NCI-H2196 (cell line): ENCODE measurements at regions not wholly inside any gene's neighbourhood (a gene's known extent, or its start where the extent isn't known, plus 50 kb on each side); places are given as distances from the start of the nearest gene placed in this dataset.
"Not testable (repeated sequence)": the region's sequence is repeated elsewhere in the genome, so short reads cannot be mapped to it uniquely, and the experiment has no call there.

Experiments used
- DNase-seq: peaks from one replicate; lab custom pipeline; 2025; ENCODE audit not compliant: unreplicated experiment; lab: John Stamatoyannopoulos, UW

DNA sequence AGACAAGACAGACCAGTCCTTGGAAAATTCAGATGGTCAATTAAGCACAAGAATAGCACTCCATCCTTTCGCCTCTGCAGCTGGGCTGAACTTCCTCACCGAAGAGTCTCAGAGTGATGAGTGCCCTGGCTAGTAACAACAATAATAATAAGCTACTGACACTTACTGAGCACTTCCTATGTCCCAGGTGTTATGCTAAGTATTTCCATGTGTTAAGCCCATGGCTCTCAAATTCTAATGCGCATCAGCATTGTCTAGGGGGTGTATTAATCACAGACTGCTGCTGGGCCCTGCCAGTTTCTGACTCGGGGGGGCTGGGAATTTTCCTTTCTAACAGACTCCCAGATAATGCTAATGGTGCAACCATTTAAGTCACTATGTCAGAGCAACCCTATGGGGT is 118.2 kb upstream of the LRFN2 start:
- no peak for DNase-seq

DNA sequence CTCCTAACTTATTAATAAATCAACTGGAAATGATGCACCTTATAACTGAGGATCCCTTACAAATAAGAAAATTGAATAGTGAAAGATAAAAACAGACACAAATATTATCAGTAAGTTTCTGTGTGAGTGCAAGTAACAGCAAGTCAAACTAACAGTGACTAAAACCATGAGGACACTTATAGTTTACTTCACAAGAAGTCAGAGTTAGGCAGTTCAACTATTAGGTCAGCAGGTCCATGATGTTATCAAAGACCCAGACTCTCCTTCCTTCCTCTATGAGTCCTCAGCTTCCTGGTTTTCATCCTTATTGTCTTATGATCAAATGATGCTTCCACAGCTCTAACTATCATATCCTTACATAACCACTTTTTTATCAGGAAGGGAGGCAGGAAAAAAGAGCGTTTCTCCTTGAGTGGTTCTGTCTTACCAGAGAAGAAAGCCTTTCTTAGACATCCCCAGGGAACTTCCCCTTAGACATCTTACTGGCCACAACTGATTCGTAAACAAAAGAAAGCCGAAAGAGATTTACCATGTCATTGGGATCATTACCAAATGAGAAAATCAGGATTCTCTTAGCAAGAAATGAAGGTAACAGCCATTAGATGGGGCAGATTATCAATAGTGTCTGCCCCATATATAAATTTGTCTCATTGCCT is 114.3 kb upstream of the LRFN2 start:
- DNase-seq, result no peak

DNA sequence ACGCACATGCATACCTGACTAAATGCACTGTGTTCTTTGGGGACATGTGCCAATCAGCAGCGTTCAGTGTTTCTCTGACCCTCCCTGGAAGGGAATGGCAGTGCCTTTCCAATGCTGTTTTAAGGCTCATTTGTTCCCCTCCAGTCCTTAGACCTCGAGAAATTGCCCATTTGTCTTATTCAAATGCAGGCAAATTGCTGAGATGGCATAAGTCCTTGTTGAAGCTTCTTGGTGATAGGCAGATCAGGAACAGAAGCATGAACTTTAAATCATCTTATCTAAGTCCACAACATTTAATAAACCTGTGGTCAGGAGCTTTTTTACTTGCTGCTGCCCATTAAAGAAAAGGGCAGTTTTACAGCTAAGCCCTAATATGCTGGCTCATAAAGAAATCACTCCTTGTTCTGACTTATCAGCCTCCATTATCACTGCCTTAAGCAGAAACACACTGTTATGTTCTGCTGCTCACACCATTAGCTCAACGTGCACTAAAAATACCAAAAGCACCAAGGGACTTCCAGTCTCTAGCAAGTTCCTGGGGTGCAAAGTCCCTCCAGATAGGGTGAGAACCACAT is 112.9 kb upstream of the LRFN2 start:
- no peak for DNase-seq

DNA sequence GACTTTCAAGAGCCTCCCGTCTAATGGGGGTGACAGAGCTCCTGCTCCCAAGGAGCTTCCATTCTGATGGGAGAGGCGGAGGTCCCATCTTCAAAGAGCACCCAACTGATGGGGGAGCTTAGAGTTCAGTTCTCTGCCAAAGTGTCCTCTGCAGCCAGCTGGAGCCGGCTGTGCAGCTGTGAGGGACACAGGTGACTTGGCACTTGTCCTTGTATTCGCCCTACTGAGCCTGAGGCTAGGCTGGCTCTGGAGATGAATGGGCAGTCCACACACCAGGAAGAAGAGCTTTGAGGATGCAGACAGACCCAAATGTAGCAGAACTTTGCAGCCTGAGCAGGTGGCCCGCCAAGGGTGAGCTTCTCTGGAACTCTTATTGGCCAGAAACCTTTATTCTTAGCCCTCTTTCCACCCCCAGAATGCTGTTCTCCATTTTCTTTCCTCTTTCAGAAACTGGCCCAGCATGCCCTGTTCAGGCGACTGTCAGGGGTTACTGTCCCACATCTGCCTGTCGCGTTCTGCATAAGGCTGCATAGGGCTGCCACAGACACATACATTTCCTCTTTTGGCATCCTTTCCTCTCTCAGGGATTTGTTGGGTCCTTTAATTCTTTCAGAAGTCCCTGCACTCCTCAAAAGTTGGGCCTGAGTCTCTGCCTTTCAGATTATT is 108.7 kb upstream of the LRFN2 start:
- DNase-seq, result peak; percentile 67

DNA sequence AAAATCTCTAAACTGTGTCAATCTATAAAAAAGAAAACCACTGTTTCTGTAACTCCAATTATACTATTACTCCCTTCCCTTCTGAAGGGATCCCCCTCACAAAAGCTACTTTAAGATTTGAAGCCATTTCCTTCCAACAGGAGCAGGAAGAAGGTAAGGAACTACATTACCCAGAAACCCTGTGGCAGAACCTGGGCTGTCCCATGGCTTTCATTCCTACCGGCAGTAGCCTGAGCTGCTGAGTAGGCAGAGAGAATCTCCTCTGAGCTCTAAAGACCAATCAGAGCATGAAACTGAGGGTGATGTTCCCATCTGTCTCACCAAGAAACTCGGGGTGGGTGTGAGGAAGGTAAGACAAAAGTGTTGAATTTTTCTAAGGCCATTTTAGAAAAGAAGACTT is 108.0 kb upstream of the LRFN2 start:
- DNase-seq, result peak; percentile 53

DNA sequence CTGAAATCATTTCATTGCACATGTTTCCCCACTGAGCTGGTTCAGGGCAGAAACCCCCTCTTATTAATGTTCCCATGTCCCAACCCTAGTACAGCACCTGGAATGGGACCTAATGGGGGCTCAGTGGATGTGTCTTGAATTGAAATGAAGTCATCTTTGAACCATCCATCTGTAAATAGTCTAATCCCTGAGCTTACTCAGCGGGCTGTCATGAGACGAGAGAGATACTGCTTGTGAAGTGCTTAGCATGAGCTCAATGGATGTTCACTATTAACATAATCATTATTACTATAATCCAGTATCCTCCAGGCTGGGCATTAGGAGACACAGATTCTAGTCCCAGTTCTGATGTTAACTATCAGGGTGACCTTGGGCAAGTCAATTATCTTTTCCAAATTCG is 106.6 kb upstream of the LRFN2 start:
- no peak for DNase-seq

DNA sequence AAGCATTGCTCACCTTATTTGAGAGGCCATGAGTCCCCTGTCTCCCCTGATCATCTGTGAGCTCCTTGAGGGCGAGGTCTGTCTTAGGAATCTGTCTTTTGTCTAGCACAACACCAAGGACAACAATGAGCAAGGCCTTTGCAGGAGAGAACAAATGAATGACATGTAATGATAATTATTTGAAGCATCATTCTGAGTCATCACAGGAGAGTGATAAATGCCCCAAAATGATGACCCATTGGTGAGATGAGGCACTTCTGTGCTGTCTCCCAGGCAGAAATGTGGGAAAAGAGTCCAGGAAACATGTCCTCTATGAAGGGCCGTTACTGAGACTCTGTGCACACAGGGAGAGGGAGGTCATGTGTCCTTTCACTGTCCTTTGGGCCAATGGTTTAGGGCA is 105.2 kb upstream of the LRFN2 start:
- DNase-seq, result no peak

DNA sequence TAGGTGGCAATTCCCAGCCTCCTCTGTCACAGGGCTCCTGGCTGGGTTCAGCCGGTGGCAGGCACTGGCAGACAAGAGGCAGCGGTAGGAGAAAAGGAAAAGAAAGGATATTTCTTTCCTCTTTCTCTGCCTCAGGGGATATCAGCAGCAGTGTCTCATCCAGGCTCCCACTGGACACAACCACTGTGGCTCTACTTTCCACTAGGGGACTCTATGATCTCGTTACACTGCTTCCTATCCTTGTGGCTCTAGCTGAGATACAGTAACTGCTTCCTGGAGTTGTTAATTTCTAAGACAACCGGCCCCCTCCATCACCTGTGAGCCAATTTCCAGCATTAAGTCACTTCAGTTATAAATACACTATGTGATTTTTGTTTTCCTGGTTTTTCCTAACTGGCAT is 102.0 kb upstream of the LRFN2 start:
- DNase-seq, result no peak

DNA sequence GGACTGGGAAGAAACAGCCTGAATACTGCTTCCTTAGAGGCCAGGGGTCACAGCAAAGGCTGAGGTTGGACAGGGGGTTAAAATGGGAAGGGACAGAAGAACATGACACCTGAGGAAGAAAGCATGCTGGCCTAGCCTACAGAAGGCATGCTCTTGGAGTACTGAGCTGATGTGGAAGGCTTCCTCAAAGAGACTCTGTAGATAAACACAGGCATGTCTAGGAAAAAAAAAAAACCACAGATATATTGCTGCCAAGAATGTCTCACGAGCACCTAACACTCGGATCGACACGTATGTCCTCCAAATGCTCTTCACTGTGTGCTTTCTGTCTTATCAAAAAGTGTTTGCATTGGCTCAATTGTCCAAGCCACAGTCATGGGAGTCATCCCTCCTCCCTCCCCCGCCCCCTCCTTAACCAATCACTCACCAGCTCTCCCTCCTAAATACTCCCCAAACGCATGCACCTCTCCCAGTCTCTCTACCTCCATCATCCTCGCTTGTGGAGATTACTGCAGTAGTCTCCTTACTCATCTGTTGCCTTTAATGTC is 101.1 kb upstream of the LRFN2 start:
- DNase-seq, result peak; percentile 36

DNA sequence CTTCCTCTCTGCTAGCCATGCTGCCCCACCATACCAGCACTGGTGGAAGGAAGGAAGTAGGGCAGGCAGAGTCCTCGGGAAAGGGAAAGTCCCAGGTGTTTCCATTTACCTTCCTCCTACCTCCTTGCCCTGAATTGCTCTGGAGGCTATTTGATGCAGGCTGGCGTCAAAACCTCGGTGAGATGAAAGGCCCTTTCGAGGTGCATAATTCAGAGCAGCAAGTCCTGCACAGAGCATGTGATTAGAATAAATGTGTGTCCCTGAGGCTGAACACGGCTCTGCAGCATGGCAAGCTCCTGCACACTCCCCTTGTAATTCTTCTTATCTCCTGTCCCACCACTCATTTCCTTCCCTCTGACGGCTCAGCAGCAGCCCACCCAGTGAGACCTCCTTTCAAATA is 98.7 kb upstream of the LRFN2 start:
- DNase-seq, result no peak

DNA sequence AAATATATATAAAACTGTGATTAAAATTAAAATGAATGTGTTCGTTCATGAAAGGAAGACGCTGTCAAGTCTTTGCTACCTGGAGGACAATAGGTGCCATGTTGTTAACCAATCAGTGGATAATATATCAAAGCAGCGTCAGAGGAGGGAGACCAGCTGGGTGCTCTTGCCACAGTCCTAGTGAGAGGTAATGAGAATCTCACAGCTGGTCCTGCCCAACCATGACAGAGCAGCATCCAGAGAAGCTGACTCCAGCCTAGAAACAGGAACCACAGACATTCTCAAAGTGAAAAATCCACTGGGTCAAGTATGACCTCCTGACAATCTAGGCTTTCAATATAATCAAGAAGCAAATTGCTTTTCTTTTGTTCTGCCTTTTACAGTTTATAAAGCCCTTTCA is 94.5 kb upstream of the LRFN2 start:
- no peak for DNase-seq

DNA sequence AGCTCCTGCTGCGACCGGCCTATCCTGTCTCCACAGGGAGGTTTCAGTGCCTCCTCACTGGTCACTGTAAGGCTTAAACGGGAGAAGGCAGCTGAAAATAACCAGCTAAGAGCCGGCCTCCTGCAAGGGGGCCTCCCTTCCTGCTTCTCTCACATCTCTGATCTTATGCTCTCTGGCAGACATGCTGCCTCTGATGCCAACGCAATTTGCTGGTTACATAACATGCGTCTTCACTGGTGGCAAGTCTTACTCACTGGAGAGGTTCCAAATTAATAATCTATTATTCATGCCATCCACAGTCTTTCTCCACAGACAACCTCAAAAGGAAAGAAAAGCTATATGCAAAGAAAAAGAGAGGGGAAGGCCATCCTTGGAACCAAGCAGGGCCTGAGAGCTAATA is 91.8 kb upstream of the LRFN2 start:
- no peak for DNase-seq

DNA sequence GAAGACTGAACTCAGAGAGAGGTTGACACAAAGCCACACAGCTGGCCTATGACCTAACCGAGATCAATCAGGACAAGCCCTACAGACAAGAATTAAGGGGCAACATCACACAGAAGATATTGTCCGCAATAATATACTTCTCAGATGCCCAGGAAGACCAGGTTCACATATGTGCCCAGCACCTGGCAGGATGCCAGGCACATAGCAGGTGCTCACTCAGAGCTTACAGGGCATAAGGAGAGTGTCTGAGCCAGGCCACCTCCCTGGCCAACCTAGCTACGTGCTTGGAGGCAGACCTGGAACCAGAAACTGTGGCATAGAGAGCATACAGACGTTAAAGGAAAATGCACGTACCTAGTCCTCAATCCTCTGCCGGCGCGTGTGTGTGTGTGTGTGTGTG is 87.0 kb upstream of the LRFN2 start:
- DNase-seq, result peak; percentile 19

DNA sequence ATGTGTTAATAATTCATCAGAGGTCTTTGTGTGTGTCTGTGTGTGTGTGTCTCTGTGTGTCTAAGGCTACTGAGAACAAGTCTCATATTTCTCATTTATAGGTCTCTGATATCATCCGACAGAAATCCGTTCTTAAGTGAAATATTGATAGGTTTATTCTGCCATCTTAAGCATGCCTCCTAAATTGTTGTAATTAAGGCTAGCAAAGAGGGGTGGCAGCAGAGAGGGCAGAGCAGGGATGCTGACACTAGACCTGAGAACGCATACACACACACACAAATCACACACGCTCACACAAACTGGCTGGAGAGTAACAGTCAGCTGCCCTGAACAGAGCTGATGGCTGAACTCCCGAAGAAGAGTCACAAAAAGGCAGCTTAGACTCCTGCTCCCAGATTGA is 84.9 kb upstream of the LRFN2 start:
- peak; percentile 68 for DNase-seq

DNA sequence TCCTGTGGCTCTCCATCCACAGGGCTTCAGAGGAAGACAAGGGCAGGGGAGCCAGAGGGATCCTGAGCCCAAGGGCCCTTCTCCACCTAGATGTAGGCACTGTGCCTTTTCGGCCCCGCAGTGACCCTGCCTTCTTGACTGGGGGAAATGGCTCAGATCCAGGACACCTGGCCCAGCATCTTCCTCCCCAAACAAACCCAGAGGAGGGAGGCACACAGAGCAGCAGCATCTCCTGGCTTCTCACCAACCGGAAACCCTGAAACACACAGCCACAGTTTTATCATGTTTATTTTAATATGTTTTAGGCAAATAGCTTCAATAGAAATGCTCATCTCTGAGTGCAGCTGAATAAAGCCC is 84.5 kb upstream of the LRFN2 start:
- DNase-seq, result peak; percentile 68

DNA sequence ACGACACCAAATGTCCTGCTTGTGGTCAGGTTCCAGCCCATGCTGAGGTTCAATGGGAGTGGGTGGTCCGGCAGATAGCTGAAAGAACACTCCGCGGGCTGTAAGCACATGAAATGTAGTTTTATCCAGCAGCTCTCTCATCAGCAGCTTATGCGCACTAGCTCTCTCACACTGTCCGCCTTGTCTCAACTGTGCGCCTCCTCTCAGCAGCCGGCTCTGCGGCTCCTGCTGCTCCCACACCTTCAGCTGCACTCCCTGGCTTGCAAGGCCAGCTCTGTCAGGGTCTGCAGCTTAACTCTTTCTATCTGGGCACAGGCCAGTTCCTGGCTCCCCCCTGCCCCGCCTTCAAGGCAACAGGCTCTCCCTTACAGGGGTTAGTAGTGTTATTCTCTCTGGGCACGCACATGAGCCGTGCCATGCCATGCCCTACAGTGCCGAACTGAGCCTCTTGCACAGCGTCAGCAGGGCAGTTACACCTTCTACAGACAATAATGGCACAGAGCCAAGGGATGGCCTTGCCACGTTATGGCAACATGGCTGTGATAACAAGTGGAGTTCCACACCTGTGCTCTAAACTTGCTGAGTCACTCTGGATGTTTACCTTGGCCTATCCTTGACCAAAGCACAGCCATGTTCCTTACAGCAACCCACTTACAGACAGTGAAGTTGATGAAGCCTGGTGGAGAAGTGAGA is 84.0 kb upstream of the LRFN2 start:
- DNase-seq, result peak; percentile 82

DNA sequence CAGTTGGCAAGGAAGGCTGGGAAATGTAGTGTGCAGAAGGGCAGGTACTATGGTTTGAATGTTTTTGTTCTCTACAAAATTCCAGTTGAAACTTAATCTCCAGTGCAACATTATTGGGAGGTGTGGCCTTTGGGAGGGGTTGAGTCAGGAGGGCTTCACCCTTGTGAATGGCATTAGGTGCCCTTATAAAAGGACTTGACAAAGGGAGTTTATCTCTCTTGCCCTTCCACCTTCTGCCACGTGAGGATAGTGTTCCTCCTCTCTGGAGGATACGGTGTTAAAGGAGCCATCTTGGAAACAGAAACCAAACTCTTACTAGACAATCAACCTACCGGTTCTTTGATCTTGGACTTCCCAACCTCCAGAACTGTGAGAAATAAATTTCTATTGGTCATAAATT is 82.2 kb upstream of the LRFN2 start:
- no peak for DNase-seq

DNA sequence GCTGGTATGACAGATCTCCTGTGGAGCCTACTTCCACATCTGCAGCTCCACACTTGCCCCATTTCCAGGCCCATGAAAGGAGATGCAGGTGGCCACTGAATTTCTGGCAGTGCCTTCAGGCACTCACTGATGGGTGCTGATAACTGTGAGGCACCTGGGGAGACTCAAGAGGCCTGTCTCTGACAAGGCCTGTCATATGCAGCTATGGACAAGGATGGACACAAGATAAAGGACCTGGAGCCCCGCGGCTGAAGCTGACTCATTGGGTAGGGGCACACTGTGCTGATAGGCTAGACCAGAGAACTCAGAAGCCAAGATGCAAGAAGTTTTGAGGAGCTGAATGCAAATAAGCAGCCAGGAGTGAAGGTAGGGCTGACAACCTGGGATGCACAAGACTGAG is 81.0 kb upstream of the LRFN2 start:
- DNase-seq, result no peak

DNA sequence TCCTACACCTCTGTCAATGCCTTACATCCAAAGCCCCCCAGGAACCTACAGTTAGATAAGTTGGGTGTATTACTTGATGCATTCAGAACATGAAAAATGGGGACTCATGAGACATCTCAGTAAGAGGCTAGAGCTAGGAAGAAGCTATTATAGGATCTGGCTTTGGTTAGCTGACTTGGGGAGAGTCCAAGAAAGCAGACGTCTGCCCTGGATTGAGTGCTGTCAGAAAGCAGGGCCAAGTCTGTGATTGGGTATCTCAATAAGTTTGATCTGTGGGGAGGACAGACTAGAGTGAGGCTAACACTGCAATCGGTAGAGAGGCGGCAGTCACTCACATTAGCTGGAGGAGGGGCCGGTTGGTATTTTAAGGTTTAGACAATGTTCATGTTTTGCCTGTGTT is 79.4 kb upstream of the LRFN2 start:
- DNase-seq, result no peak

DNA sequence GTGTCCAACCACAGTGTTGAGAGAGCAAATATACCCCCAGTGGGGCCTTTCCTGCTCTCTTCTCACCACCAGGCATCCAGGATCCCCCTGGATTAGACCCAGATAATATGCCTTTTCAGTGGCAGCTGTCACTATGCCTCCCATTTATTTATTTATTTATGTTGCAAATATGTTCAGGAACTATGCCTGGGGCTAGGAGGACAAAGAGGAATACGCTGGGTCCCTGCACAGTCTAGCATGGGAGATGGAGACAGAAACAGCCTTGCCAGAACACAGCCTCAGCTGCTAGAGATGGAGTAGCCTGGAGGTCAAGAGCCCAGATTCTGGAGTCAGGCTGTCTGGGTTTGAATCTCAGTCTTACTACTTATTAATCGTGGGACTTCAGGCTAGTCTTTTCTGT is 74.6 kb upstream of the LRFN2 start:
- no peak for DNase-seq

DNA sequence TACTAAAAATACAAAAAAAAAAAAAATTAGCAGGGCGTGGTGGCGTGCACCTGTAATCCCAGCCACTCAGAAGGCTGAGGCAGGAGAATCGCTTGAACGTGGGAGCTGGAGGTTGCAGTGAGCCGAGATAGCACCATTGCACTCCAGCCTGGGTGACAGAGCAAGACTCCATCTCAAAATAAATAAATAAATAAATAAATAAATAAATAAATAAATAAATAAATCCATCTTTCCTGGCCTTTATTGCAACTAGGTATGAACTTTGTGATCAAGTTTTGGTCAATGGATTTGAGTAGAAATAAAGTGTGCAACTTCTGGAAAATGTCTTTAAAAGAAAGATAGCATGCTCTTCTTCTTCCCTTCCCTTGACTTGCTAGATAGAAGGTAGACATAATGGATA is 69.6 kb upstream of the LRFN2 start:
- DNase-seq, result not testable (repeated sequence)

DNA sequence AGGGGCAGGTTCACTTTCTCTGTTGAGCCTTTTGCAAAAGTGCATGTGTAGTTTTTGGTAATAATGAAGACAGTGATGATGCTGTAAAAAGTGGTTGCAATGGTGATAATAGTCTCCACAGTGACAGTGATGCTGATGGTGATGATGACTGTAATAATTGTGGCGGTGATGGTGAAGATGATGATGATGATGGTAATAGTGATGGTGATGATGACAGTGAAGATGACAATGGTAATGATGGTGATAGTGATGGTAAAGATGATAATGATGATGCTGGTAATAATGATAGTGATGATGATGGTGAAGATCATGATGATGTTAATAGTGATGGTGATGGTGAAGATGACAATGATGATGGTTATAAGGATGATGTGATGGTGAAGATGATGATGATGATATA is 67.7 kb upstream of the LRFN2 start:
- no peak for DNase-seq
